ENCODE measurements at regions not wholly inside any gene's neighbourhood (a gene's known extent, or its start where the extent isn't known, plus 50 kb on each side); places are given as distances from the start of the nearest gene placed in this dataset.

GRCh38 chr3:177281292-177282118, 84.2 kb upstream of the TBL1XR1 start:
- Histone ChIP-seq H3K4me3 (ENCODE audit: low read depth in 1 of 2, low read length in 2 of 2) (no peak overlapping the region), H3K9me3 (ENCODE audit: control insufficient read depth in 1 of 2, low read length in 2 of 2) (no peaks in the 10 kb centered on the region), H3K9ac (ENCODE audit: low read depth in 1 of 2, low read length in 2 of 2) (no peak overlapping the region), H3K27ac (ENCODE audit: low read depth, low read length) (no peak overlapping the region), H3K27me3 (ENCODE audit: control insufficient read depth in 1 of 2, insufficient read depth in 2 of 2, low read length in 2 of 2) (no peaks in the 10 kb centered on the region), H3K36me3 (ENCODE audit: control insufficient read depth in 1 of 2, insufficient read depth in 2 of 2, low read length in 2 of 2) (no peaks in the 10 kb centered on the region), H3K4me1 (ENCODE audit: control insufficient read depth in 1 of 2, insufficient read depth in 2 of 2, low read length in 2 of 2) (peaks cover 34 to 35% of the 10 kb centered on the region in 2 donors)

- Histone ChIP-seq H3K27me3 (ENCODE audit: control insufficient read depth in 1 of 2, insufficient read depth in 2 of 2, low read length in 2 of 2) (no peaks in the 10 kb centered on the region), H3K36me3 (ENCODE audit: control insufficient read depth in 1 of 2, insufficient read depth in 2 of 2, low read length in 2 of 2) (no peaks in the 10 kb centered on the region), H3K4me3 (ENCODE audit: low read depth in 1 of 2, low read length in 2 of 2) (no peak overlapping the region), H3K9ac (ENCODE audit: low read depth in 1 of 2, low read length in 2 of 2) (no peak overlapping the region), H3K4me1 (ENCODE audit: control insufficient read depth in 1 of 2, insufficient read depth in 2 of 2, low read length in 2 of 2) (peaks cover 39 to 40% of the 10 kb centered on the region in 2 donors), H3K27ac (ENCODE audit: low read depth, low read length) (no peak overlapping the region), H3K9me3 (ENCODE audit: control insufficient read depth in 1 of 2, low read length in 2 of 2) (no peaks in the 10 kb centered on the region)
Observed at GRCh38 chr3:177282119-177282655, 84.9 kb upstream of the TBL1XR1 start.

- H3K4me1 ChIP-seq (ENCODE audit: control insufficient read depth in 1 of 2, insufficient read depth in 2 of 2, low read length in 2 of 2): peaks cover 40 to 43% of the 10 kb centered on the region in 2 donors
- H3K4me3 ChIP-seq (ENCODE audit: low read depth in 1 of 2, low read length in 2 of 2): no peak overlapping the region
- no peak overlapping the region for H3K27ac ChIP-seq (ENCODE audit: low read depth, low read length)
- no peaks in the 10 kb centered on the region for H3K36me3 ChIP-seq (ENCODE audit: control insufficient read depth in 1 of 2, insufficient read depth in 2 of 2, low read length in 2 of 2)
- H3K9me3 ChIP-seq (ENCODE audit: control insufficient read depth in 1 of 2, low read length in 2 of 2): no peaks in the 10 kb centered on the region
- no peak overlapping the region for H3K9ac ChIP-seq (ENCODE audit: low read depth in 1 of 2, low read length in 2 of 2)
- H3K27me3 ChIP-seq (ENCODE audit: control insufficient read depth in 1 of 2, insufficient read depth in 2 of 2, low read length in 2 of 2): no peaks in the 10 kb centered on the region
Observed at GRCh38 chr3:177283983-177284382, 86.7 kb upstream of the TBL1XR1 start.

- Histone ChIP-seq H3K4me3 (ENCODE audit: low read depth in 1 of 2, low read length in 2 of 2) (no peak overlapping the region), H3K27ac (ENCODE audit: low read depth, low read length) (no peak overlapping the region)
Observed at GRCh38 chr3:177284383-177284881, 87.2 kb upstream of the TBL1XR1 start.

GRCh38 chr3:177286034-177286433, 88.8 kb upstream of the TBL1XR1 start:
- Histone ChIP-seq H3K36me3 (ENCODE audit: control insufficient read depth in 1 of 2, insufficient read depth in 2 of 2, low read length in 2 of 2) (no peaks in the 10 kb centered on the region), H3K4me1 (ENCODE audit: control insufficient read depth in 1 of 2, insufficient read depth in 2 of 2, low read length in 2 of 2) (peaks cover 40 to 43% of the 10 kb centered on the region in 2 donors), H3K27ac (ENCODE audit: low read depth, low read length) (no peak overlapping the region)

More at GRCh38 chr3:177284383-177284881, 87.2 kb upstream of the TBL1XR1 start:
- Histone ChIP-seq H3K36me3 (ENCODE audit: control insufficient read depth in 1 of 2, insufficient read depth in 2 of 2, low read length in 2 of 2) (no peaks in the 10 kb centered on the region), H3K27me3 (ENCODE audit: control insufficient read depth in 1 of 2, insufficient read depth in 2 of 2, low read length in 2 of 2) (no peaks in the 10 kb centered on the region), H3K4me1 (ENCODE audit: control insufficient read depth in 1 of 2, insufficient read depth in 2 of 2, low read length in 2 of 2) (peaks cover 40 to 43% of the 10 kb centered on the region in 2 donors), H3K9ac (ENCODE audit: low read depth in 1 of 2, low read length in 2 of 2) (no peak overlapping the region), H3K9me3 (ENCODE audit: control insufficient read depth in 1 of 2, low read length in 2 of 2) (no peaks in the 10 kb centered on the region)

GRCh38 chr3:177287231-177287630, 89.9 kb upstream of the TBL1XR1 start:
- Histone ChIP-seq H3K27ac (ENCODE audit: low read depth, low read length) (no peak overlapping the region), H3K4me1 (ENCODE audit: control insufficient read depth in 1 of 2, insufficient read depth in 2 of 2, low read length in 2 of 2) (peaks cover 29 to 33% of the 10 kb centered on the region in 2 donors), H3K9ac (ENCODE audit: low read depth in 1 of 2, low read length in 2 of 2) (no peak overlapping the region), H3K9me3 (ENCODE audit: control insufficient read depth in 1 of 2, low read length in 2 of 2) (no peaks in the 10 kb centered on the region), H3K4me3 (ENCODE audit: low read depth in 1 of 2, low read length in 2 of 2) (no peak overlapping the region), H3K36me3 (ENCODE audit: control insufficient read depth in 1 of 2, insufficient read depth in 2 of 2, low read length in 2 of 2) (no peaks in the 10 kb centered on the region), H3K27me3 (ENCODE audit: control insufficient read depth in 1 of 2, insufficient read depth in 2 of 2, low read length in 2 of 2) (no peaks in the 10 kb centered on the region)

More at GRCh38 chr3:177286034-177286433, 88.8 kb upstream of the TBL1XR1 start:
- no peaks in the 10 kb centered on the region for H3K9me3 ChIP-seq (ENCODE audit: control insufficient read depth in 1 of 2, low read length in 2 of 2)
- no peaks in the 10 kb centered on the region for H3K27me3 ChIP-seq (ENCODE audit: control insufficient read depth in 1 of 2, insufficient read depth in 2 of 2, low read length in 2 of 2)
- no peak overlapping the region for H3K4me3 ChIP-seq (ENCODE audit: low read depth in 1 of 2, low read length in 2 of 2)
- no peak overlapping the region for H3K9ac ChIP-seq (ENCODE audit: low read depth in 1 of 2, low read length in 2 of 2)

GRCh38 chr3:177290633-177291032, 93.4 kb upstream of the TBL1XR1 start:
- no peak overlapping the region for H3K27ac ChIP-seq (ENCODE audit: low read depth, low read length)
- peaks cover 24 to 30% of the 10 kb centered on the region in 2 donors for H3K4me1 ChIP-seq (ENCODE audit: control insufficient read depth in 1 of 2, insufficient read depth in 2 of 2, low read length in 2 of 2)
- H3K9ac ChIP-seq (ENCODE audit: low read depth in 1 of 2, low read length in 2 of 2): no peak overlapping the region
- no peaks in the 10 kb centered on the region for H3K36me3 ChIP-seq (ENCODE audit: control insufficient read depth in 1 of 2, insufficient read depth in 2 of 2, low read length in 2 of 2)
- no peak overlapping the region for H3K4me3 ChIP-seq (ENCODE audit: low read depth in 1 of 2, low read length in 2 of 2)
- H3K27me3 ChIP-seq (ENCODE audit: control insufficient read depth in 1 of 2, insufficient read depth in 2 of 2, low read length in 2 of 2): no peaks in the 10 kb centered on the region
- H3K9me3 ChIP-seq (ENCODE audit: control insufficient read depth in 1 of 2, low read length in 2 of 2): no peaks in the 10 kb centered on the region

GRCh38 chr3:177294221-177294620, 96.9 kb upstream of the TBL1XR1 start:
- Histone ChIP-seq H3K4me1 (ENCODE audit: control insufficient read depth in 1 of 2, insufficient read depth in 2 of 2, low read length in 2 of 2) (peaks cover 18 to 23% of the 10 kb centered on the region in 2 donors), H3K4me3 (ENCODE audit: low read depth in 1 of 2, low read length in 2 of 2) (no peak overlapping the region), H3K27ac (ENCODE audit: low read depth, low read length) (no peak overlapping the region), H3K9me3 (ENCODE audit: control insufficient read depth in 1 of 2, low read length in 2 of 2) (no peaks in the 10 kb centered on the region), H3K27me3 (ENCODE audit: control insufficient read depth in 1 of 2, insufficient read depth in 2 of 2, low read length in 2 of 2) (no peaks in the 10 kb centered on the region), H3K9ac (ENCODE audit: low read depth in 1 of 2, low read length in 2 of 2) (no peak overlapping the region), H3K36me3 (ENCODE audit: control insufficient read depth in 1 of 2, insufficient read depth in 2 of 2, low read length in 2 of 2) (no peaks in the 10 kb centered on the region)

GRCh38 chr3:177295116-177295515, 97.8 kb upstream of the TBL1XR1 start:
- Histone ChIP-seq H3K4me1 (ENCODE audit: control insufficient read depth in 1 of 2, insufficient read depth in 2 of 2, low read length in 2 of 2) (peaks cover 18 to 23% of the 10 kb centered on the region in 2 donors), H3K27me3 (ENCODE audit: control insufficient read depth in 1 of 2, insufficient read depth in 2 of 2, low read length in 2 of 2) (no peaks in the 10 kb centered on the region), H3K36me3 (ENCODE audit: control insufficient read depth in 1 of 2, insufficient read depth in 2 of 2, low read length in 2 of 2) (no peaks in the 10 kb centered on the region), H3K9me3 (ENCODE audit: control insufficient read depth in 1 of 2, low read length in 2 of 2) (no peaks in the 10 kb centered on the region), H3K4me3 (ENCODE audit: low read depth in 1 of 2, low read length in 2 of 2) (no peak overlapping the region), H3K9ac (ENCODE audit: low read depth in 1 of 2, low read length in 2 of 2) (no peak overlapping the region), H3K27ac (ENCODE audit: low read depth, low read length) (peak overlapping the region; percentile 42)

GRCh38 chr3:177299250-177299649, 102.0 kb upstream of the TBL1XR1 start:
- H3K4me1 ChIP-seq (ENCODE audit: control insufficient read depth in 1 of 2, insufficient read depth in 2 of 2, low read length in 2 of 2): peaks cover 14 to 25% of the 10 kb centered on the region in 2 donors
- no peak overlapping the region for H3K9ac ChIP-seq (ENCODE audit: low read depth in 1 of 2, low read length in 2 of 2)
- no peaks in the 10 kb centered on the region for H3K9me3 ChIP-seq (ENCODE audit: control insufficient read depth in 1 of 2, low read length in 2 of 2)
- no peak overlapping the region for H3K27ac ChIP-seq (ENCODE audit: low read depth, low read length)
- no peaks in the 10 kb centered on the region for H3K27me3 ChIP-seq (ENCODE audit: control insufficient read depth in 1 of 2, insufficient read depth in 2 of 2, low read length in 2 of 2)
- no peak overlapping the region for H3K4me3 ChIP-seq (ENCODE audit: low read depth in 1 of 2, low read length in 2 of 2)
- no peaks in the 10 kb centered on the region for H3K36me3 ChIP-seq (ENCODE audit: control insufficient read depth in 1 of 2, insufficient read depth in 2 of 2, low read length in 2 of 2)

Data from duodenal mucosa (tissue), 2 donors.